Keratinocyte (primary cell): ENCODE measurements at regions not wholly inside any gene's neighbourhood (a gene's known extent, or its start where the extent isn't known, plus 50 kb on each side); places are given as distances from the start of the nearest gene placed in this dataset.

ENCODE experiments used
- DNase-seq: peaks from one replicate; pipeline ENCODE4 v3.0.0-alpha.2; 2011; ENCODE audit warnings: low read depth, missing footprints, low spot score
- FAIRE-seq: peaks from 2 replicates; lab custom pipeline; 2011; peaks lifted over from hg19 to GRCh38; lab: Jason Lieb, UNC
- H2AFZ ChIP-seq: 2 replicates; pipeline ENCODE4 v1.6.0; 2012; ENCODE audit warnings: low read length, control low read depth, inconsistent platforms; ENCODE audit not compliant: control insufficient read depth
- H3K27ac ChIP-seq: 2 replicates; pipeline ENCODE4 v1.5.1; 2011; ENCODE audit warnings: low read length; ENCODE audit not compliant: control insufficient read depth, insufficient read depth
- H3K27me3 ChIP-seq: 3 replicates; pipeline ENCODE4 v1.6.0; 2011; ENCODE audit warnings: low read length; ENCODE audit not compliant: control insufficient read depth, insufficient read depth; ENCODE audit errors: extremely low read depth
- H3K36me3 ChIP-seq, 2 experiments: 2 replicates in 1 of 2; 3 replicates in 1 of 2; pipeline ENCODE4 v1.5.1; 2011; ENCODE audit warnings: low read length in 2 of 2, mild to moderate bottlenecking in 1 of 2; ENCODE audit not compliant: control insufficient read depth in 2 of 2, insufficient read depth in 2 of 2; ENCODE audit errors: extremely low read depth in 1 of 2
- H3K4me1 ChIP-seq: 3 replicates; pipeline ENCODE4 v1.5.1; 2011; ENCODE audit warnings: low read length; ENCODE audit not compliant: control insufficient read depth, insufficient read depth; ENCODE audit errors: extremely low read depth
- H3K4me2 ChIP-seq: 3 replicates; pipeline ENCODE4 v1.6.0; 2011; ENCODE audit warnings: low read depth, low read length; ENCODE audit not compliant: control insufficient read depth, insufficient read depth; ENCODE audit errors: extremely low read depth
- H3K4me3 ChIP-seq, 3 experiments: fragments of 200-600 bp in 1 of 3; sonication (generic) in 1 of 3; 2 replicates in 2 of 3; 3 replicates in 1 of 3; pipeline ENCODE4 v1.5.1; 2011 to 2016; ENCODE audit warnings: low read length in 3 of 3, mild to moderate bottlenecking in 3 of 3, control low read depth in 2 of 3, inconsistent platforms in 1 of 3, low read depth in 1 of 3, mixed read lengths in 1 of 3, mixed run types in 1 of 3, moderate library complexity in 1 of 3; ENCODE audit not compliant: control insufficient read depth in 2 of 3, insufficient read depth in 2 of 3; ENCODE audit errors: extremely low read depth in 1 of 3
- H3K79me2 ChIP-seq: 2 replicates; pipeline ENCODE4 v1.6.0; 2012; ENCODE audit warnings: low read length; ENCODE audit not compliant: control insufficient read depth, insufficient read depth
- H3K9ac ChIP-seq: 3 replicates; pipeline ENCODE4 v1.6.0; 2011; ENCODE audit warnings: low read length; ENCODE audit not compliant: control insufficient read depth, insufficient read depth; ENCODE audit errors: extremely low read depth
- H3K9me1 ChIP-seq: 3 replicates; pipeline ENCODE4 v1.6.0; 2011; ENCODE audit warnings: low read length; ENCODE audit not compliant: control insufficient read depth, insufficient read depth; ENCODE audit errors: extremely low read depth
- H3K9me3 ChIP-seq: 2 replicates; pipeline ENCODE4 v1.5.1; 2012; ENCODE audit warnings: low read depth, low read length; ENCODE audit not compliant: control insufficient read depth
- H4K20me1 ChIP-seq: 3 replicates; pipeline ENCODE4 v1.6.0; 2011; ENCODE audit warnings: low read length; ENCODE audit not compliant: control insufficient read depth, insufficient read depth; ENCODE audit errors: extremely low read depth
- CTCF ChIP-seq, 3 experiments: IDR thresholded peaks in 1 of 3; conservative IDR thresholded peaks in 1 of 3; optimal IDR thresholded peaks in 1 of 3; 2 replicates in 2 of 3; 3 replicates in 1 of 3; pipeline versions ENCODE3 to v1.5.1; 2011; ENCODE audit warnings: low read length in 3 of 3, mild to moderate bottlenecking in 3 of 3, moderate library complexity in 2 of 3, control low read depth in 1 of 3, inconsistent platforms in 1 of 3; ENCODE audit not compliant: insufficient read depth in 2 of 3; ENCODE audit errors: extremely low read depth in 1 of 3
- EZH2 ChIP-seq: IDR thresholded peaks from one replicate; pipeline ENCODE4 v1.6.1; 2012; ENCODE audit warnings: inconsistent platforms, mild to moderate bottlenecking, low read length, moderate library complexity
- dilution Hi-C: fragments of 300-500 bp; cut with MboI; formaldehyde crosslinking; loops from one replicate; pipeline ENCODE4 v1.7.0; 2020; ENCODE audit warnings: low sequenced_read_pairs; ENCODE audit not compliant: extremely low pct_ligation_motif_present

- Histone ChIP-seq H3K27me3 (no peaks in the 10 kb centered on the region), H3K4me1 (peaks cover 5% of the 10 kb centered on the region), H3K9me1 (no peaks in the 10 kb centered on the region), H3K27ac (no peak overlapping the region), H3K9ac (no peak overlapping the region), H3K36me3 (no peaks in the 10 kb centered on the region), H3K79me2 (no peaks in the 10 kb centered on the region), H3K4me2 (no peak overlapping the region), H2AFZ (no peak overlapping the region), H3K4me3 (no peak overlapping the region), H4K20me1 (no peaks in the 10 kb centered on the region), H3K9me3 (no peaks in the 10 kb centered on the region)
- FAIRE-seq (no peak), DNase-seq (no peak)
- dilution Hi-C loops: no loop called here
- TF ChIP-seq EZH2 (no peak), CTCF (optimal IDR thresholded peaks at IDR 0.05 in 1 of 3, IDR thresholded peaks at IDR 0.05 in 1 of 3, conservative IDR thresholded peaks at IDR 0.05 in 1 of 3; ENCODE audit: extremely low read depth in 1 of 3, insufficient read depth in 2 of 3, low read length in 3 of 3) (no peak)
Measured at GRCh38 chr5:44697025-44697424, 111.7 kb upstream of the MRPS30 start.

- Histone ChIP-seq H3K9me3 (no peaks in the 10 kb centered on the region), H4K20me1 (no peaks in the 10 kb centered on the region), H3K36me3 (no peaks in the 10 kb centered on the region), H3K9ac (no peak overlapping the region), H3K27ac (no peak overlapping the region), H3K27me3 (no peaks in the 10 kb centered on the region), H3K4me1 (peaks cover 16% of the 10 kb centered on the region), H3K4me3 (no peak overlapping the region), H2AFZ (no peak overlapping the region), H3K79me2 (no peaks in the 10 kb centered on the region), H3K9me1 (no peaks in the 10 kb centered on the region), H3K4me2 (no peak overlapping the region)
- TF ChIP-seq CTCF (optimal IDR thresholded peaks at IDR 0.05 in 1 of 3, IDR thresholded peaks at IDR 0.05 in 1 of 3, conservative IDR thresholded peaks at IDR 0.05 in 1 of 3; ENCODE audit: extremely low read depth in 1 of 3, insufficient read depth in 2 of 3, low read length in 3 of 3) (no peak), EZH2 (no peak)
- dilution Hi-C loops: no loop called here
- DNase-seq: no peak
- FAIRE-seq: no peak
Measured at GRCh38 chr5:44695259-44695658, 113.5 kb upstream of the MRPS30 start.
